Neural cell (in vitro differentiated cells): ENCODE measurements at regions not wholly inside any gene's neighbourhood (a gene's known extent, or its start where the extent isn't known, plus 50 kb on each side); places are given as distances from the start of the nearest gene placed in this dataset.

Experiments used
- H2AFZ ChIP-seq: fragments of 200-600, 300-800 bp; sonication (generic), shearing (Covaris generic); 2 replicates; pipeline ENCODE4 v1.6.0; 2014; ENCODE audit warnings: low read depth, mild to moderate bottlenecking, antibody characterized with exemption, low read length, moderate library complexity
- H3F3A ChIP-seq: fragments of 200-600 bp; shearing (Covaris generic); 2 replicates; pipeline ENCODE4 v1.6.1; 2016; ENCODE audit warnings: mild to moderate bottlenecking, moderate library complexity, mixed read lengths, antibody characterized with exemption, low read length; ENCODE audit not compliant: insufficient read depth, poor library complexity, severe bottlenecking
- H3K27ac ChIP-seq: fragments of 200-600, 300-800 bp; sonication (generic), shearing (Covaris generic); 2 replicates; pipeline ENCODE4 v1.5.1; 2014; ENCODE audit warnings: mild to moderate bottlenecking, low read length, moderate library complexity
- H3K27me3 ChIP-seq: fragments of 300-800, 200-600 bp; sonication (generic), shearing (Covaris generic); 2 replicates; pipeline ENCODE4 v1.6.0; 2014; ENCODE audit warnings: mild to moderate bottlenecking, low read depth, low read length, moderate library complexity; ENCODE audit not compliant: insufficient read depth
- H3K36me3 ChIP-seq: fragments of 300-800, 200-600 bp; sonication (generic), shearing (Covaris generic); 2 replicates; pipeline ENCODE4 v1.5.1; 2014; ENCODE audit warnings: mild to moderate bottlenecking, antibody characterized with exemption, low read length, moderate library complexity; ENCODE audit not compliant: insufficient read depth
- H3K4me2 ChIP-seq: fragments of 300-800, 200-600 bp; sonication (generic), shearing (Covaris generic); 2 replicates; pipeline ENCODE4 v1.6.0; 2014; ENCODE audit warnings: mild to moderate bottlenecking, low read length
- H3K4me3 ChIP-seq: fragments of 300-800, 200-600 bp; sonication (generic), shearing (Covaris generic); 2 replicates; pipeline ENCODE4 v1.5.1; 2014; ENCODE audit warnings: mild to moderate bottlenecking, low read length, moderate library complexity
- H3K79me2 ChIP-seq: fragments of 200-600 bp; shearing (Covaris generic); replicated peaks from 2 replicates; pipeline ENCODE4 v1.6.0; 2014; ENCODE audit warnings: mild to moderate bottlenecking, low read length, moderate library complexity; ENCODE audit not compliant: insufficient read depth
- H3K9ac ChIP-seq: fragments of 300-800, 200-600 bp; sonication (generic), shearing (Covaris generic); 2 replicates; pipeline ENCODE4 v1.6.1; 2016; ENCODE audit warnings: mild to moderate bottlenecking, low read length, mixed read lengths
- H3K9me2 ChIP-seq: fragments of 200-600 bp; shearing (Covaris generic); 2 replicates; pipeline ENCODE4 v1.6.1; 2016; ENCODE audit warnings: mild to moderate bottlenecking, low read length, mixed read lengths; ENCODE audit not compliant: insufficient read depth
- H3K9me3 ChIP-seq: fragments of 200-600, 300-800 bp; sonication (generic), shearing (Covaris generic); 2 replicates; pipeline ENCODE4 v1.6.1; 2016; ENCODE audit warnings: mild to moderate bottlenecking, mixed run types, low read length, moderate library complexity, mixed read lengths
- H4K20me1 ChIP-seq: fragments of 200-600 bp; shearing (Covaris generic); 2 replicates; pipeline ENCODE4 v1.6.1; 2016; ENCODE audit warnings: mild to moderate bottlenecking, mixed run types; ENCODE audit not compliant: insufficient read depth
- CTCF ChIP-seq: fragments of 450-650 bp; IDR thresholded peaks from 2 replicates; pipeline ENCODE4 v1.5.1; 2014; ENCODE audit warnings: antibody characterized with exemption, mild to moderate bottlenecking, moderate library complexity; ENCODE audit not compliant: poor library complexity, severe bottlenecking
- EP300 ChIP-seq: fragments of 450-650 bp; conservative IDR thresholded peaks from 2 replicates; pipeline ENCODE4 v1.6.1; 2014; ENCODE audit warnings: antibody characterized with exemption, mild to moderate bottlenecking, moderate library complexity; ENCODE audit not compliant: poor library complexity, severe bottlenecking
- EZH2 ChIP-seq: fragments of 200-600, 300-800 bp; shearing (Covaris generic), sonication (generic); IDR thresholded peaks from 2 replicates; pipeline ENCODE4 v1.6.1; 2014; ENCODE audit warnings: antibody characterized with exemption, low read length, borderline replicate concordance, mild to moderate bottlenecking; ENCODE audit not compliant: insufficient read depth, poor library complexity, severe bottlenecking
- MXI1 ChIP-seq: fragments of 450-650 bp; conservative IDR thresholded peaks from 2 replicates; pipeline ENCODE4 v1.6.1; 2014; ENCODE audit warnings: antibody characterized with exemption, mild to moderate bottlenecking; ENCODE audit not compliant: poor library complexity, severe bottlenecking
- POLR2AphosphoS5 ChIP-seq: IDR thresholded peaks from 2 replicates; pipeline ENCODE4 v1.6.1; 2012
- RAD21 ChIP-seq: fragments of 450-650 bp; conservative IDR thresholded peaks from 2 replicates; pipeline ENCODE4 v1.6.1; 2014; ENCODE audit warnings: antibody characterized with exemption, mild to moderate bottlenecking, moderate library complexity
- REST ChIP-seq: IDR thresholded peaks from 2 replicates; pipeline ENCODE4 v1.6.1; 2012; ENCODE audit warnings: borderline replicate concordance
- SMC3 ChIP-seq: fragments of 450-650 bp; conservative IDR thresholded peaks from 2 replicates; pipeline ENCODE4 v1.6.1; 2014; ENCODE audit warnings: antibody characterized with exemption, mild to moderate bottlenecking, moderate library complexity; ENCODE audit not compliant: poor library complexity
- TAF1 ChIP-seq: IDR thresholded peaks from 2 replicates; pipeline ENCODE4 v1.6.1; 2012; ENCODE audit warnings: low read depth

- no peaks in the 10 kb centered on the region for H3K9me3 ChIP-seq
- H3K27ac ChIP-seq: no peak overlapping the region
- H2AFZ ChIP-seq: no peak overlapping the region
- H3K4me2 ChIP-seq: no peak overlapping the region
- no peaks in the 10 kb centered on the region for H3K9me2 ChIP-seq
- no peak overlapping the region for H3K9ac ChIP-seq
- no peak for TF ChIP-seq EP300
- no peak for TF ChIP-seq TAF1
- TF ChIP-seq POLR2AphosphoS5: no peak
- TF ChIP-seq CTCF: no peak
- TF ChIP-seq REST: no peak
- no peak for TF ChIP-seq EZH2
- TF ChIP-seq SMC3: no peak
- TF ChIP-seq MXI1: no peak
- TF ChIP-seq RAD21: no peak
- no peaks in the 10 kb centered on the region for H3K27me3 ChIP-seq
- H3K79me2 ChIP-seq: no peaks in the 10 kb centered on the region
- no peaks in the 10 kb centered on the region for H3F3A ChIP-seq
- H4K20me1 ChIP-seq: no peaks in the 10 kb centered on the region
- H3K36me3 ChIP-seq: no peaks in the 10 kb centered on the region
- H3K4me3 ChIP-seq: no peak overlapping the region
Observed at GRCh38 chr9:115533511-115533910, 415.6 kb upstream of the TNC start.

GRCh38 chr9:115540091-115540490 is 422.1 kb upstream of the TNC start:
- H3K79me2 ChIP-seq: no peaks in the 10 kb centered on the region
- H3K9me3 ChIP-seq: no peaks in the 10 kb centered on the region
- H3K4me3 ChIP-seq: no peak overlapping the region
- no peaks in the 10 kb centered on the region for H3F3A ChIP-seq
- no peak overlapping the region for H2AFZ ChIP-seq
- H3K27ac ChIP-seq: no peak overlapping the region
- H4K20me1 ChIP-seq: no peaks in the 10 kb centered on the region
- H3K4me2 ChIP-seq: no peak overlapping the region
- H3K9ac ChIP-seq: no peak overlapping the region
- no peaks in the 10 kb centered on the region for H3K27me3 ChIP-seq
- no peak for TF ChIP-seq REST
- no peak for TF ChIP-seq TAF1
- TF ChIP-seq EP300: no peak
- TF ChIP-seq SMC3: no peak
- no peak for TF ChIP-seq CTCF
- TF ChIP-seq POLR2AphosphoS5: no peak
- no peak for TF ChIP-seq MXI1
- TF ChIP-seq RAD21: no peak
- no peak for TF ChIP-seq EZH2
- no peaks in the 10 kb centered on the region for H3K36me3 ChIP-seq
- H3K9me2 ChIP-seq: no peaks in the 10 kb centered on the region
